OCI-LY1 (cell line): ENCODE measurements at regions not wholly inside any gene's neighbourhood (a gene's known extent, or its start where the extent isn't known, plus 50 kb on each side); places are given as distances from the start of the nearest gene placed in this dataset.

ENCODE experiments used
- EZH2 ChIP-seq: fragments of 200-600 bp; sonication (generic), shearing (Covaris generic); IDR thresholded peaks from 2 replicates; pipeline ENCODE4 v1.8.0; 2017; ENCODE audit warnings: borderline replicate concordance, mixed run types, mild to moderate bottlenecking, antibody characterized with exemption, low read length, moderate library complexity, mixed read lengths
- TF ChIP-seq, protein P1 (sequence below): fragments of 200-600 bp; sonication (generic), shearing (Covaris generic); IDR thresholded peaks from 2 replicates; pipeline ENCODE4 v1.5.1; 2017; ENCODE audit warnings: mild to moderate bottlenecking, antibody characterized with exemption, low read length, moderate library complexity, mixed read lengths

DNA sequence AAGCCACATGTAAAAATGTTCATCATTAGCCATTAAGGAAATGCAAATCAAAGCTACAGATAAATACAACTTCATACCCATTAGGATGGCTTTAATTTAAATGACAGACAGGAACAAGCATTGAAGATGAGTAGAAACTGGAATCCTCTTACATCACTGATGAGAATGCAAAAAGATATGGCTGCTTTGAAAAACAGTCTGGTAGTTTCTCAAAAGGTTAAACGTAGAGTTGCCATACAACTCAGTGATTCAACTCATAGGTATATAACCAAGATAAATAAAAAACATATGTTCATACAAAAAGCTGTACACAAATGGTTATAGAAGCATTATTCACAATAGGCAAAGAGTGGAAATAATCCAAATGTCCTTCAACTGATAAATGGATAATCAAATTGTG, 228.8 kb upstream of the ZNF462 start:
- no peak for TF ChIP-seq EZH2
- TF ChIP-seq, protein P1, sequence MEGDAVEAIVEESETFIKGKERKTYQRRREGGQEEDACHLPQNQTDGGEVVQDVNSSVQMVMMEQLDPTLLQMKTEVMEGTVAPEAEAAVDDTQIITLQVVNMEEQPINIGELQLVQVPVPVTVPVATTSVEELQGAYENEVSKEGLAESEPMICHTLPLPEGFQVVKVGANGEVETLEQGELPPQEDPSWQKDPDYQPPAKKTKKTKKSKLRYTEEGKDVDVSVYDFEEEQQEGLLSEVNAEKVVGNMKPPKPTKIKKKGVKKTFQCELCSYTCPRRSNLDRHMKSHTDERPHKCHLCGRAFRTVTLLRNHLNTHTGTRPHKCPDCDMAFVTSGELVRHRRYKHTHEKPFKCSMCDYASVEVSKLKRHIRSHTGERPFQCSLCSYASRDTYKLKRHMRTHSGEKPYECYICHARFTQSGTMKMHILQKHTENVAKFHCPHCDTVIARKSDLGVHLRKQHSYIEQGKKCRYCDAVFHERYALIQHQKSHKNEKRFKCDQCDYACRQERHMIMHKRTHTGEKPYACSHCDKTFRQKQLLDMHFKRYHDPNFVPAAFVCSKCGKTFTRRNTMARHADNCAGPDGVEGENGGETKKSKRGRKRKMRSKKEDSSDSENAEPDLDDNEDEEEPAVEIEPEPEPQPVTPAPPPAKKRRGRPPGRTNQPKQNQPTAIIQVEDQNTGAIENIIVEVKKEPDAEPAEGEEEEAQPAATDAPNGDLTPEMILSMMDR: no peak
